A549 (cell line): ENCODE measurements at regions not wholly inside any gene's neighbourhood (a gene's known extent, or its start where the extent isn't known, plus 50 kb on each side); places are given as distances from the start of the nearest gene placed in this dataset.

ENCODE experiments used
- ATAC-seq, 2 experiments: fragments of 200-7000 bp in 1 of 2; fragments of >200 bp in 1 of 2; cut with Nextera tagmentation in 1 of 2; cut with Tn5 transposase in 1 of 2; 3 replicates each; pipeline versions ENCODE4 v1.8.0 to v1.9.1; 2018 to 2020; ENCODE audit warnings: mild to moderate bottlenecking in 1 of 2, moderate library complexity in 1 of 2
- CTCF ChIA-PET: fragments of 300-600 bp; sonication (Branson Sonifier 250); formaldehyde crosslinking; extraction: SDS; loops from one replicate; lab custom pipeline; 2021; ENCODE audit warnings: antibody characterized with exemption, inconsistent platforms; lab: Yijun Ruan, JAX
- POLR2A ChIA-PET: fragments of 350-600 bp; formaldehyde crosslinking; extraction: SDS; loops from one replicate; lab custom pipeline; 2021; ENCODE audit warnings: antibody characterized with exemption, inconsistent platforms; lab: Yijun Ruan, JAX
- DNase-seq, 2 experiments: peaks; one replicate each; pipeline versions ENCODE4 v3.0.0 to v3.0.0-alpha.2; 2011 to 2016; ENCODE audit warnings: low read depth in 1 of 2, low spot score in 1 of 2
- FAIRE-seq: peaks from 2 replicates; lab custom pipeline; 2011; peaks lifted over from hg19 to GRCh38; lab: Jason Lieb, UNC
- H3K27ac ChIP-seq, 2 experiments: fragments of >200 bp; sonication (Bioruptor Twin); formaldehyde crosslinking; 3 replicates each; pipeline ENCODE4 v1.5.1; 2016 to 2017
- H3K4me1 ChIP-seq: fragments of >200 bp; sonication (Bioruptor Twin); formaldehyde crosslinking; 3 replicates; pipeline ENCODE4 v1.6.1; 2016
- H3K4me2 ChIP-seq: fragments of >200 bp; sonication (Bioruptor Twin); formaldehyde crosslinking; 3 replicates; pipeline ENCODE4 v1.6.1; 2016
- H3K4me3 ChIP-seq: fragments of >200 bp; sonication (Bioruptor Twin); formaldehyde crosslinking; 3 replicates; pipeline ENCODE4 v1.5.1; 2016
- H3K9me3 ChIP-seq: fragments of >200 bp; sonication (Bioruptor Twin); formaldehyde crosslinking; 3 replicates; pipeline ENCODE4 v1.6.1; 2016
- BCL3 ChIP-seq: fragments of >200 bp; sonication (Bioruptor Twin); formaldehyde crosslinking; IDR thresholded peaks from 3 replicates; pipeline ENCODE4 v1.6.1; 2016
- E2F6 ChIP-seq: IDR thresholded peaks from 2 replicates; pipeline ENCODE4 v1.6.1; 2012; ENCODE audit warnings: low read depth, borderline replicate concordance
- FOSB ChIP-seq: fragments of 250-450 bp; sonication (Bioruptor Pico); IDR thresholded peaks from 2 replicates; pipeline ENCODE4 v1.5.0; 2020; ENCODE audit warnings: mild to moderate bottlenecking, moderate library complexity
- FOSL2 ChIP-seq, 2 experiments: fragments of 450-650 bp in 1 of 2; fragments of >200 bp in 1 of 2; sonication (Bioruptor Twin) in 1 of 2; formaldehyde crosslinking; IDR thresholded peaks; 2 replicates each; pipeline versions ENCODE4 v1.5.0 to v1.6.1; 2016 to 2020; ENCODE audit warnings: mild to moderate bottlenecking in 1 of 2, moderate library complexity in 1 of 2
- HES2 ChIP-seq: fragments of >200 bp; sonication (Bioruptor Twin); formaldehyde crosslinking; IDR thresholded peaks from 2 replicates; pipeline ENCODE4 v1.6.1; 2016
- HEYL ChIP-seq: fragments of 250-450 bp; sonication (Bioruptor Pico); IDR thresholded peaks from 2 replicates; pipeline ENCODE4 v1.8.0; 2021; ENCODE audit warnings: mild to moderate bottlenecking, moderate library complexity
- HOXA7 ChIP-seq: fragments of 250-450 bp; sonication (Bioruptor Pico); IDR thresholded peaks from 2 replicates; pipeline ENCODE4 v1.5.0; 2020; ENCODE audit warnings: mild to moderate bottlenecking, moderate library complexity
- HOXB13 ChIP-seq: fragments of 250-450 bp; sonication (Bioruptor Pico); IDR thresholded peaks from 2 replicates; pipeline ENCODE4 v1.5.0; 2020; ENCODE audit warnings: low read depth, mild to moderate bottlenecking, moderate library complexity
- HOXB5 ChIP-seq: fragments of 250-450 bp; sonication (Bioruptor Pico); IDR thresholded peaks from 2 replicates; pipeline ENCODE4 v1.5.0; 2020; ENCODE audit warnings: mild to moderate bottlenecking, moderate library complexity
- JUN ChIP-seq, 2 experiments: fragments of >200 bp; sonication (Bioruptor Twin); formaldehyde crosslinking; IDR thresholded peaks; 2 replicates in 1 of 2; 3 replicates in 1 of 2; pipeline ENCODE4 v1.6.1; 2016 to 2017
- KDM1A ChIP-seq: fragments of 200-600 bp; sonication (generic); IDR thresholded peaks from 2 replicates; pipeline ENCODE4 v1.6.1; 2016; ENCODE audit warnings: low read depth, mild to moderate bottlenecking
- MAFK ChIP-seq: fragments of 450-650 bp; IDR thresholded peaks from 2 replicates; pipeline ENCODE4 v1.6.1; 2014; ENCODE audit not compliant: partially characterized antibody
- MAZ ChIP-seq: fragments of 150-350 bp; IDR thresholded peaks from 2 replicates; pipeline ENCODE4 v1.6.1; 2014; ENCODE audit warnings: antibody characterized with exemption, low read depth, low read length, borderline replicate concordance
- NFE2L2 ChIP-seq: fragments of 150-350 bp; conservative IDR thresholded peaks from 2 replicates; pipeline ENCODE4 v1.6.1; 2014; ENCODE audit warnings: low read length
- NPAS2 ChIP-seq: fragments of 250-450 bp; sonication (Bioruptor Pico); IDR thresholded peaks from 2 replicates; pipeline ENCODE4 v1.8.0; 2022; ENCODE audit warnings: mild to moderate bottlenecking, moderate library complexity, borderline replicate concordance
- NR3C1 ChIP-seq: fragments of >200 bp; sonication (Bioruptor Twin); formaldehyde crosslinking; IDR thresholded peaks from 3 replicates; pipeline ENCODE4 v1.6.1; 2017
- RCOR1 ChIP-seq: fragments of 150-350 bp; IDR thresholded peaks from 2 replicates; pipeline ENCODE4 v1.6.1; 2014; ENCODE audit warnings: antibody characterized with exemption, low read length, low read depth
- RFX5 ChIP-seq: fragments of 450-650 bp; IDR thresholded peaks from 2 replicates; pipeline ENCODE4 v1.7.1; 2014; ENCODE audit warnings: antibody characterized with exemption, mild to moderate bottlenecking, moderate library complexity
- SMC3 ChIP-seq: fragments of >200 bp; sonication (Bioruptor Twin); formaldehyde crosslinking; IDR thresholded peaks from 3 replicates; pipeline ENCODE4 v1.6.1; 2018; ENCODE audit warnings: inconsistent platforms
- TFCP2L1 ChIP-seq: fragments of 250-450 bp; sonication (Bioruptor Pico); IDR thresholded peaks from 2 replicates; pipeline ENCODE4 v1.5.0; 2021; ENCODE audit warnings: mild to moderate bottlenecking
- TP53 ChIP-seq: fragments of 250-450 bp; sonication (Bioruptor Pico); IDR thresholded peaks from 2 replicates; pipeline ENCODE4 v1.5.0; 2021; ENCODE audit warnings: mild to moderate bottlenecking, moderate library complexity
- USF2 ChIP-seq: fragments of 450-650 bp; IDR thresholded peaks from 2 replicates; pipeline ENCODE4 v1.6.1; 2014; ENCODE audit warnings: antibody characterized with exemption
- ZC3H11A ChIP-seq: fragments of 450-650 bp; IDR thresholded peaks from 2 replicates; pipeline ENCODE4 v1.6.1; 2014; ENCODE audit warnings: antibody characterized with exemption, mild to moderate bottlenecking
- ZFP36 ChIP-seq: fragments of 450-650 bp; IDR thresholded peaks from 2 replicates; pipeline ENCODE4 v1.6.1; 2014; ENCODE audit warnings: borderline replicate concordance; ENCODE audit not compliant: partially characterized antibody
- WGBS: methylation state at CpG from one replicate; pipeline ENCODE4 v1.1.6; 2017; ENCODE audit errors: missing lambda C conversion rate; 5-methylcytosine and 5-hydroxymethylcytosine counted together

GRCh38 chr1:60886090-60886489 lies 196.3 kb upstream of the NFIA start:
- no peaks in the 10 kb centered on the region for H3K4me1 ChIP-seq
- no peak overlapping the region for H3K4me2 ChIP-seq
- WGBS: 35% methylated on average over 1 of the region's 1 CpG
- no peaks in the 10 kb centered on the region for H3K9me3 ChIP-seq
- ChIA-PET POLR2A (no interaction called here), CTCF (no interaction called here)
- DNase-seq (no peak), ATAC-seq (no peak), FAIRE-seq (no peak)
- no peak overlapping the region for H3K4me3 ChIP-seq
- no peak overlapping the region for H3K27ac ChIP-seq
- TF ChIP-seq ZFP36 (no peak), MAFK (peak; percentile 71)
- TF ChIP-seq, all 56 proteins: peak for 1

- ChIA-PET POLR2A (no interaction called here), CTCF (no interaction called here)
- 79% methylated on average over 2 of the region's 2 CpGs for WGBS
- H3K4me1 ChIP-seq: no peaks in the 10 kb centered on the region
- no peak overlapping the region for H3K27ac ChIP-seq
- no peaks in the 10 kb centered on the region for H3K9me3 ChIP-seq
- no peak for DNase-seq
- no peak overlapping the region for H3K4me3 ChIP-seq
- FAIRE-seq: no peak
- no peak for TF ChIP-seq RFX5
- TF ChIP-seq HOXB5 (CRISPR knock-in tag): no peak
- no peak for TF ChIP-seq TP53 (CRISPR knock-in tag)
- TF ChIP-seq NFE2L2: no peak
- no peak for TF ChIP-seq KDM1A
- no peak for ATAC-seq
- H3K4me2 ChIP-seq: no peak overlapping the region
Observed at GRCh38 chr1:60880202-60880601, 202.2 kb upstream of the NFIA start.

GRCh38 chr1:60878323-60878722 lies 204.0 kb upstream of the NFIA start:
- H3K4me3 ChIP-seq: no peak overlapping the region
- ATAC-seq: no peak
- no peaks in the 10 kb centered on the region for H3K4me1 ChIP-seq
- 6% methylated on average over 1 of the region's 1 CpG for WGBS
- H3K27ac ChIP-seq: no peak overlapping the region
- H3K4me2 ChIP-seq: no peak overlapping the region
- no peaks in the 10 kb centered on the region for H3K9me3 ChIP-seq
- ChIA-PET POLR2A (no interaction called here), CTCF (no interaction called here)
- TF ChIP-seq E2F6 (no peak), FOSL2 (IDR thresholded peaks at IDR 0.05) (no peak), FOSL2 (CRISPR knock-in tag; IDR thresholded peaks at IDR 0.05) (no peak), JUN (IDR thresholded peaks at IDR 0.05) (no peak)
- DNase-seq: no peak
- no peak for FAIRE-seq

GRCh38 chr1:60877376-60877775 lies 205.0 kb upstream of the NFIA start:
- Histone ChIP-seq H3K9me3 (no peaks in the 10 kb centered on the region), H3K4me2 (no peak overlapping the region), H3K4me3 (no peak overlapping the region), H3K4me1 (no peaks in the 10 kb centered on the region), H3K27ac (no peak overlapping the region)
- DNase-seq (no peak), ATAC-seq (no peak), FAIRE-seq (no peak)
- TF ChIP-seq USF2: no peak
- no peak for TF ChIP-seq NR3C1
- TF ChIP-seq KDM1A: no peak
- TF ChIP-seq SMC3: no peak
- no peak for TF ChIP-seq HEYL (CRISPR knock-in tag)
- TF ChIP-seq NFE2L2: no peak
- no peak for TF ChIP-seq HOXA7 (CRISPR knock-in tag)
- TF ChIP-seq BCL3: no peak
- ChIA-PET CTCF (no interaction called here), POLR2A (no interaction called here)
- 55% methylated on average over 6 of the region's 6 CpGs for WGBS

- FAIRE-seq: no peak
- no peak for DNase-seq
- 15% methylated on average over 1 of the region's 1 CpG for WGBS
- Histone ChIP-seq H3K4me2 (no peak overlapping the region), H3K4me3 (no peak overlapping the region), H3K9me3 (no peaks in the 10 kb centered on the region), H3K27ac (no peak overlapping the region), H3K4me1 (no peaks in the 10 kb centered on the region)
- ChIA-PET POLR2A (no interaction called here), CTCF (no interaction called here)
- no peak for ATAC-seq
- TF ChIP-seq HOXB13 (CRISPR knock-in tag) (no peak), RCOR1 (no peak), TFCP2L1 (CRISPR knock-in tag) (no peak), ZC3H11A (no peak), RFX5 (no peak), NPAS2 (CRISPR knock-in tag) (no peak), E2F6 (no peak), MAZ (no peak), HES2 (no peak), NFE2L2 (no peak), FOSB (CRISPR knock-in tag) (no peak)
Observed at GRCh38 chr1:60876952-60877351, 205.4 kb upstream of the NFIA start.
